NB4 (cell line): ENCODE measurements at regions not wholly inside any gene's neighbourhood (a gene's known extent, or its start where the extent isn't known, plus 50 kb on each side); places are given as distances from the start of the nearest gene placed in this dataset.

Source experiments
- DNase-seq: peaks from one replicate; pipeline ENCODE4 v3.0.0; 2010; ENCODE audit warnings: low read depth
- H3K4me3 ChIP-seq: one replicate; pipeline ENCODE4 v1.5.1; 2011; ENCODE audit warnings: mild to moderate bottlenecking, low read depth, low read length, moderate library complexity
- MYC ChIP-seq: IDR thresholded peaks from 2 replicates; pipeline ENCODE4 v1.6.1; 2011; ENCODE audit warnings: low read depth, low read length
- POLR2A ChIP-seq: IDR thresholded peaks from 2 replicates; pipeline ENCODE4 v1.6.1; 2011; ENCODE audit warnings: mild to moderate bottlenecking; ENCODE audit not compliant: insufficient read length; ENCODE audit errors: extremely low read depth
- TF ChIP-seq, protein P1 (sequence below): IDR thresholded peaks from one replicate; pipeline ENCODE4 v1.5.1; 2012; ENCODE audit warnings: low read depth, low read length
- TF ChIP-seq, protein P2 (sequence below): IDR thresholded peaks from 2 replicates; pipeline ENCODE4 v1.6.1; 2011; ENCODE audit warnings: low read depth, low read length

DNA sequence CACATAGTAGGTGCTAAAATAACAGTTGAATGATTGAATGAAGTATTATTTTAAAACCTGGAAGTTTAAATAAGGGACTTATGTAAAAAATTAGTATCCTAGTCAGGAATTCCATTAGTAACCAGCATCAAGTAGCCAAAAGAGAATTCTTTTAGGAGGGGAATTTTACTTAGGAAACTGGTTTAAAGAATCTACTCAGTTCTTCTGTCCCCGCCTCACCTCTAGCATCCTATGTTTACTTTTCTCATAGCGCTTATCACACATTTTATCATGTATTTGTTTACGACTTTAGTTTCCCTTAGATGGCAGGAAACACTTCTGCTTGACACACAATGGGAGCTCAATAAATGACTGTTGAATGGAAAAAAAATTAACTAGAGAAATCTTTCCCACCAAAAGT lies 229.0 kb downstream of the KLF5 start:
- TF ChIP-seq POLR2A (no peak), MYC (no peak)
- TF ChIP-seq, protein P1, sequence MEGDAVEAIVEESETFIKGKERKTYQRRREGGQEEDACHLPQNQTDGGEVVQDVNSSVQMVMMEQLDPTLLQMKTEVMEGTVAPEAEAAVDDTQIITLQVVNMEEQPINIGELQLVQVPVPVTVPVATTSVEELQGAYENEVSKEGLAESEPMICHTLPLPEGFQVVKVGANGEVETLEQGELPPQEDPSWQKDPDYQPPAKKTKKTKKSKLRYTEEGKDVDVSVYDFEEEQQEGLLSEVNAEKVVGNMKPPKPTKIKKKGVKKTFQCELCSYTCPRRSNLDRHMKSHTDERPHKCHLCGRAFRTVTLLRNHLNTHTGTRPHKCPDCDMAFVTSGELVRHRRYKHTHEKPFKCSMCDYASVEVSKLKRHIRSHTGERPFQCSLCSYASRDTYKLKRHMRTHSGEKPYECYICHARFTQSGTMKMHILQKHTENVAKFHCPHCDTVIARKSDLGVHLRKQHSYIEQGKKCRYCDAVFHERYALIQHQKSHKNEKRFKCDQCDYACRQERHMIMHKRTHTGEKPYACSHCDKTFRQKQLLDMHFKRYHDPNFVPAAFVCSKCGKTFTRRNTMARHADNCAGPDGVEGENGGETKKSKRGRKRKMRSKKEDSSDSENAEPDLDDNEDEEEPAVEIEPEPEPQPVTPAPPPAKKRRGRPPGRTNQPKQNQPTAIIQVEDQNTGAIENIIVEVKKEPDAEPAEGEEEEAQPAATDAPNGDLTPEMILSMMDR = no peak
- TF ChIP-seq, protein P2, sequence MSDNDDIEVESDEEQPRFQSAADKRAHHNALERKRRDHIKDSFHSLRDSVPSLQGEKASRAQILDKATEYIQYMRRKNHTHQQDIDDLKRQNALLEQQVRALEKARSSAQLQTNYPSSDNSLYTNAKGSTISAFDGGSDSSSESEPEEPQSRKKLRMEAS = no peak
- no peak for DNase-seq

DNA sequence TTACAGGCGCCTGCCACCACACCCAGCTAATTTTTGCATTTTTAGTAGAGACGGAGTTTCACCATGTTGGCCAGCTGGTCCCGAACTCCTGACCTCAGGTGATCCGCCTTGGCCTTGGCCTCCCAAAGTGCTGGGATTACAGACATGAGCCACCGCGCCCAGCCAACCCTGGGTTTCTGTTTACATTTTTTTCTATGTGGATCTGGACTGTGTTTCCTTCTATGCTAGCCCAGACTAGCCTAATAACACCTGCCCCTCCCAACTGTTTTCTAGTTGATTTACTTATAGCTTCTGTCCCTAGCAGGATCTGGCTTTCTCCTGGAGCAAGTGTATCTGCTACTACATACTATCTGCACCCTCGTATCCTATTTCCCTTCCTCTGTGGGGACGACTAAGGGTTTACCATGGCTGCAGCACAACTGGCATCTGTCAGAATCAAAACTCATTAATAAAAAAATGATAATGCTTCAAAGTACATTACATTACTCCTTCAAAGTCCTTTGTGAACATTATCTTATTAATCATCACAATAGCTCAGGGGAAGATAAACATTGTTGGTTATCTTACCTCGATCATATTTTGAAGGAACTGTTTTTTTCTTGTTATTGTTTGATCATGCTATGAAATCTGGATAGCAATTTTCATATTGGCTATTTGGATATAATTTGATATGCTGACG lies 228.3 kb downstream of the KLF5 start:
- DNase-seq = no peak
- TF ChIP-seq MYC = no peak
- H3K4me3 ChIP-seq = no peak overlapping the region

More for the DNA sequence above, 229.0 kb downstream of the KLF5 start:
- H3K4me3 ChIP-seq = no peak overlapping the region

DNA sequence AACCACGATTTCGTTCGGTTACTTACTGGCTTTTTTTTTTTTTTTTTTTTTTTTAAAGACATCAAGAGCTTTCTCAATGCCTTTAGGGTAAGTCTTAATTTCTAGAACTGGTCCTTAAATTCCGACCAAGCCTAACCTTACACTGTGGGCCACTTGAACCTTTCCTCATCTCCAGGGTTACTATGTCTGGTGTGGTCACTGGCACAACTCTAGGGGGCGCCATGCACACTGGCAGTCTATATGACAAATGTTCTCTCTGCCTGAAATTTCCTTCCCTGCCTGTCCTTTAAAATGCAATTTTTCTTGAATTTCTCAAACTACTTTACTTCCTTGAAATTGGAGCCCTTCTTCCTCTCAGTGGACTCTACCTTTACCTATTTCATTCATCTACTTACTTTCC lies 227.4 kb downstream of the KLF5 start:
- DNase-seq = no peak
- no peak overlapping the region for H3K4me3 ChIP-seq
- TF ChIP-seq MYC (no peak), POLR2A (no peak)
- TF ChIP-seq, protein P2 = no peak
- TF ChIP-seq, protein P1 = no peak

DNA sequence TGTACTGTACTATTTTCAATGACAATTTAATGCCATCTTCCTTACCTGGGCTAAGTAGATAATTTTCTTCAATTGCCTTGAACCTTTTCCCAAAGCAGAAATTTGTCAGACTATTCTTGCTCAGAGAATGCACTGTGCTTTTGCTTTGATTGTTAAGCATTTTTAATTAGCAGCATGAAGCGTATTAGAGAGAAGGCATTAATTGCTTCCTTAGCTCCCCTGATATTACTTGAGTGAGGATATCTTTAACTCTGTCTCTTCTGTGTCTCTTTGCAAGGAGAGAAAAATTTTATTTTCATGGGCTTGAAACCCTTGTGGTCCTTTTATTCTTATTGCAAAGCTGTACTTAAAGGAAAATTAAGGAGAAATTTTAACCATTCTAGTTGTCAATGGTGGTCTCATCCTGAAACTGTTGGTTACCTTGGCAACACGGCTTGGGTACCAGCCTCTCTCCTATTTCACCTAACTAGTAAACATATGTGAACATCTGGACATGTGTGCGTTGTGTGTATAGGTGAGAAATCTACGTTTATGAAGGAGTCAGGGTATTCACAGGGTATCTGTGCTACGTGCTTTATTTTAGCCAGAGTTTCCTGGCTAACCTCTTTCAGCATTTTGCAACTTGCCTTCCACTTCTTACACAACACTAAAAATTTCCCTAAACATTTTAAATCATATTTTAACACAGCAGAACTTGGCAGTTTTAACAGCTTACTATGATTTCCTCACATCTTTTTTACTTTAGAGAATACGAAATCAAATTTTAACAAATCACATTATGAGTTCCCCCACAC lies 225.5 kb downstream of the KLF5 start:
- TF ChIP-seq, protein P1 = no peak
- TF ChIP-seq, protein P2 = no peak
- no peak for TF ChIP-seq POLR2A
- DNase-seq = no peak
- H3K4me3 ChIP-seq = no peak overlapping the region

DNA sequence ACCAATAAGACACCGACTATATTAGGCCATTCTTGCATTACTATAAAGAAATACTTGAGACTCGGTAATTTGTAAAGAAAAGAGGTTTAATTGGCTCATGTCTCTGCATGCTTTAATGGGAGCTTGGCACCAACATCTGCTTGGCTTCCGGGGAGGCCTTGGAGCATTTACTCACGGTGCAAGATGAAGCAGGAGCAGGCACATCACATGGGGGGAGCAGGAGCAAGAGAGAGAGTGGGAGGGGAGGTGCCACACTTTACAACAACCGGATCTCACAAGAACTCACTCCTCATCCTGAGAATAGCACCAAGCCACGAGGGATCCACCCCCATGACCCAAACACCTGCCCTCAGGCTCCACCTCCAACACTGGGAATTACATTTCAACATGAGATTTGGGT lies 224.8 kb downstream of the KLF5 start:
- H3K4me3 ChIP-seq = no peak overlapping the region
- TF ChIP-seq, protein P2 = no peak
- TF ChIP-seq POLR2A (no peak), MYC (no peak)
- TF ChIP-seq, protein P1 = no peak
- DNase-seq = no peak

DNA sequence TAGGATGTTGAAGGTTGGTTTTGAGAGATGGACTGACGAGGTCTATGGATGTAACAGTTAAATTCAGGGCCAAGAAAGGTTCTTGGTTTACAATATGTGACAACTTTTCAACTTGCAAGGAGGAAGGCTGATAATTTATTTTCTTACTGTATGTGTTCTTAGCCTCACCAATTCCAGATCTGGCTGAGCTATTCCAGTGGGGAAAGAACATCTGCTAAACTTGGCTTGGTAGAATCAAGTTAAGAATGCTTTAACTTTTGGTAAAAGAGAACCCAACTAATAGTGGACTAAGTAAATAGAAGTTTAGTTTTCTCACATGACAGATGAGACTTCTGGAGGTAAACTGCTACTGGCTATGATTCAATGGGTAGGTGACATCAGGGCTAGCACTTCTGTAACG lies 222.9 kb downstream of the KLF5 start:
- no peak for DNase-seq
- no peak overlapping the region for H3K4me3 ChIP-seq
- TF ChIP-seq MYC (no peak), POLR2A (no peak)
- TF ChIP-seq, protein P1 = no peak
- TF ChIP-seq, protein P2 = no peak
